Neural progenitor cell (in vitro differentiated cells): ENCODE measurements at regions not wholly inside any gene's neighbourhood (a gene's known extent, or its start where the extent isn't known, plus 50 kb on each side); places are given as distances from the start of the nearest gene placed in this dataset.

ENCODE experiments used
- DNase-seq: peaks from one replicate; pipeline ENCODE4 v3.0.0-alpha.2; 2016; ENCODE audit warnings: low spot score
- H2AFZ ChIP-seq: fragments of 200-600 bp; sonication (generic); replicated peaks from 2 replicates; pipeline ENCODE4 v1.6.1; 2016; ENCODE audit warnings: antibody characterized with exemption
- H3F3A ChIP-seq: fragments of 200-600 bp; sonication (generic); 2 replicates; pipeline ENCODE4 v1.6.1; 2016; ENCODE audit warnings: antibody characterized with exemption, low read depth
- H3K27ac ChIP-seq: fragments of 200-600 bp; sonication (generic); 2 replicates; pipeline ENCODE4 v1.5.1; 2016; ENCODE audit warnings: mild to moderate bottlenecking
- H3K27me3 ChIP-seq: fragments of 200-600 bp; sonication (generic); 2 replicates; pipeline ENCODE4 v1.6.1; 2016; ENCODE audit warnings: mild to moderate bottlenecking, moderate library complexity
- H3K36me3 ChIP-seq: fragments of 200-600 bp; sonication (generic); 2 replicates; pipeline ENCODE4 v1.5.1; 2016
- H3K4me1 ChIP-seq: fragments of 200-600 bp; sonication (generic); 2 replicates; pipeline ENCODE4 v1.6.1; 2016; ENCODE audit warnings: mixed run types
- H3K4me2 ChIP-seq: fragments of 200-600 bp; sonication (generic); 2 replicates; pipeline ENCODE4 v1.6.1; 2016
- H3K4me3 ChIP-seq: fragments of 200-600 bp; sonication (generic); 2 replicates; pipeline ENCODE4 v1.5.1; 2016
- H3K79me2 ChIP-seq: fragments of 200-600 bp; sonication (generic); 2 replicates; pipeline ENCODE4 v1.6.1; 2016; ENCODE audit warnings: low read depth
- H3K9ac ChIP-seq: fragments of 200-600 bp; sonication (generic); 2 replicates; pipeline ENCODE4 v1.6.1; 2016
- H3K9me3 ChIP-seq: fragments of 200-600 bp; sonication (generic); 2 replicates; pipeline ENCODE4 v1.5.1; 2016; ENCODE audit warnings: low read depth
- H4K20me1 ChIP-seq: fragments of 200-600 bp; sonication (generic); 2 replicates; pipeline ENCODE4 v1.6.1; 2016; ENCODE audit warnings: low read depth
- H3K27ac Mint-ChIP-seq: 3 replicates; pipeline ENCODE4 v1.8.0; 2021; ENCODE audit warnings: mixed read lengths
- H3K27me3 Mint-ChIP-seq: 2 replicates; pipeline ENCODE4 v1.8.0; 2022; ENCODE audit warnings: low read depth, mild to moderate bottlenecking, inconsistent platforms, moderate library complexity, mixed read lengths; ENCODE audit not compliant: insufficient read depth
- H3K36me3 Mint-ChIP-seq: 3 replicates; pipeline ENCODE4 v1.8.0; 2021; ENCODE audit warnings: mixed read lengths
- H3K4me1 Mint-ChIP-seq: 3 replicates; pipeline ENCODE4 v1.8.0; 2021; ENCODE audit warnings: mixed read lengths
- H3K4me3 Mint-ChIP-seq: 3 replicates; pipeline ENCODE4 v1.8.0; 2021; ENCODE audit warnings: mild to moderate bottlenecking, moderate library complexity, mixed read lengths
- H3K9me3 Mint-ChIP-seq: 3 replicates; pipeline ENCODE4 v1.8.0; 2020; ENCODE audit warnings: mixed read lengths
- EZH2 ChIP-seq: fragments of 200-600 bp; sonication (generic); IDR thresholded peaks from 2 replicates; pipeline ENCODE4 v1.6.1; 2017; ENCODE audit warnings: antibody characterized with exemption, mild to moderate bottlenecking, moderate library complexity
- EZH2phosphoT487 ChIP-seq: fragments of 200-600 bp; sonication (generic); IDR thresholded peaks from 2 replicates; pipeline ENCODE4 v1.6.1; 2017; ENCODE audit warnings: antibody characterized with exemption
- TF ChIP-seq, protein P1 (sequence below): fragments of 200-600 bp; sonication (generic); IDR thresholded peaks from 2 replicates; pipeline ENCODE4 v1.5.1; 2017; ENCODE audit warnings: antibody characterized with exemption, mild to moderate bottlenecking

DNA sequence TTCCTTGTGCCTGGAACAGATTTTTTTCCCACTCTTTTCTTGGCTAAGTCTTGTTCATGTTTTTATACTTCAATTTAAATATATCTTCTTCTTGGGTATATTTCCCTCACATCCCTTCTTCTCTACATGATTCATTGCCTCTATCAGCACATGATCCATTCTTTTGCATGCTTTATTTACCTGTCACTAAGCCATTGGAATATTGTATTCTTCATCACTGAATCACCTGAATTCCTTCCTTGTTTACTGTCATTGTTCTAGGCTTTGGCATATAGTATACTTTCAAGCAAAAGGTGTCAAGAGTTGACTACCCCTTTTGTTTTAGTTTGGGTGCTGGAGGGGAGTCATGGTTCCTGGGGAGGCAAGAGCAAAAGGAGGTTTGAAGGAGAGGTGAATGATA lies 464.5 kb upstream of the LRRC7 start:
- H3K4me1 Mint-ChIP-seq: no peaks in the 10 kb centered on the region
- H3K79me2 ChIP-seq: no peaks in the 10 kb centered on the region
- TF ChIP-seq EZH2phosphoT487 (no peak), EZH2 (no peak)
- TF ChIP-seq, protein P1, sequence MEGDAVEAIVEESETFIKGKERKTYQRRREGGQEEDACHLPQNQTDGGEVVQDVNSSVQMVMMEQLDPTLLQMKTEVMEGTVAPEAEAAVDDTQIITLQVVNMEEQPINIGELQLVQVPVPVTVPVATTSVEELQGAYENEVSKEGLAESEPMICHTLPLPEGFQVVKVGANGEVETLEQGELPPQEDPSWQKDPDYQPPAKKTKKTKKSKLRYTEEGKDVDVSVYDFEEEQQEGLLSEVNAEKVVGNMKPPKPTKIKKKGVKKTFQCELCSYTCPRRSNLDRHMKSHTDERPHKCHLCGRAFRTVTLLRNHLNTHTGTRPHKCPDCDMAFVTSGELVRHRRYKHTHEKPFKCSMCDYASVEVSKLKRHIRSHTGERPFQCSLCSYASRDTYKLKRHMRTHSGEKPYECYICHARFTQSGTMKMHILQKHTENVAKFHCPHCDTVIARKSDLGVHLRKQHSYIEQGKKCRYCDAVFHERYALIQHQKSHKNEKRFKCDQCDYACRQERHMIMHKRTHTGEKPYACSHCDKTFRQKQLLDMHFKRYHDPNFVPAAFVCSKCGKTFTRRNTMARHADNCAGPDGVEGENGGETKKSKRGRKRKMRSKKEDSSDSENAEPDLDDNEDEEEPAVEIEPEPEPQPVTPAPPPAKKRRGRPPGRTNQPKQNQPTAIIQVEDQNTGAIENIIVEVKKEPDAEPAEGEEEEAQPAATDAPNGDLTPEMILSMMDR: no peak
- H3K9me3 Mint-ChIP-seq: peaks cover 14% of the 10 kb centered on the region
- no peaks in the 10 kb centered on the region for H3K27me3 ChIP-seq
- no peaks in the 10 kb centered on the region for H3K36me3 ChIP-seq
- no peak overlapping the region for H3K27ac Mint-ChIP-seq
- no peak overlapping the region for H3K27ac ChIP-seq
- no peaks in the 10 kb centered on the region for H4K20me1 ChIP-seq
- DNase-seq: no peak
- H3K36me3 Mint-ChIP-seq: peaks cover 3% of the 10 kb centered on the region
- H3K9ac ChIP-seq: no peak overlapping the region
- no peak overlapping the region for H3K4me3 Mint-ChIP-seq
- H3F3A ChIP-seq: no peaks in the 10 kb centered on the region
- H3K27me3 Mint-ChIP-seq: no peaks in the 10 kb centered on the region
- H3K4me2 ChIP-seq: no peak overlapping the region
- H3K4me1 ChIP-seq: no peaks in the 10 kb centered on the region
- no peak overlapping the region for H3K4me3 ChIP-seq
- H3K9me3 ChIP-seq: no peaks in the 10 kb centered on the region
- H2AFZ ChIP-seq: no peak overlapping the region

DNA sequence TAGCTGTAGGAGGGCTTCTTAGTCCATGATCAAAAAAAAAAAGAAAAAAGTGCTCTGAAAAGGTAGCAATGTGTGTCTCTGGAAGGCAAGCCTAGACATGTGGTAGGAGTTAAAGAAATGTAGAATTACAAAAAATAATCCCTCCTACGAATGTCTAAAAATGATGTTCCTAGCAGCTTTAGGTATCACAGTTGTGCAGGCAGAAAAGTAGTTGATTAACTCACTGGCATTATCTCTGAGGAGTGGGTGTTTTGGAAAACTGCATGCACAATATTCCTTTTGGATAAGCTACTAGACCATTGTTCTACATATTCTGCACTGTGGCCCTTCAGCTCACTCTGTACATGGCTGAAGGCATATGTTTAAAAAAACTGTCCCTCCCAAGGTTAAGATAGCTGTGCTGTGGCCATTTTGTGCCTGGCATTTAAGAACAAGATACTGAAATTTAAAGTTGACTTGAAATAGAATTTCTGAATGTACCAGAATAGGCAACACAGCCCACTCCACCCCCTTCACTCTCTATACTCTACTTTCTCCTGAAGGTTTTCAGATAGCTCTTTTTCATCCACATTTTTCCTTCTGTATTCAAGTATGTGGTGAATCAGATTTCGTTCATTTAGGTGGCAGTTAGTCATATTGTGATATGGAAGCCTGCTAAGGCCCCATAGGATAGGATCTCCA lies 463.9 kb upstream of the LRRC7 start:
- Histone ChIP-seq H3K9me3 (no peaks in the 10 kb centered on the region), H3K27ac (no peak overlapping the region), H3K27me3 (no peaks in the 10 kb centered on the region), H3K36me3 (no peaks in the 10 kb centered on the region), H3K4me2 (no peak overlapping the region), H3K9ac (no peak overlapping the region), H3K4me1 (no peaks in the 10 kb centered on the region), H3K79me2 (no peaks in the 10 kb centered on the region), H4K20me1 (no peaks in the 10 kb centered on the region), H3K4me3 (no peak overlapping the region), H3F3A (no peaks in the 10 kb centered on the region), H2AFZ (no peak overlapping the region)
- H3K36me3 Mint-ChIP-seq: peaks cover 3% of the 10 kb centered on the region
- no peak overlapping the region for H3K4me3 Mint-ChIP-seq
- H3K27ac Mint-ChIP-seq: no peak overlapping the region
- no peaks in the 10 kb centered on the region for H3K4me1 Mint-ChIP-seq
- DNase-seq: no peak
- no peaks in the 10 kb centered on the region for H3K27me3 Mint-ChIP-seq
- H3K9me3 Mint-ChIP-seq: peaks cover 15% of the 10 kb centered on the region
- TF ChIP-seq EZH2phosphoT487 (no peak), EZH2 (no peak)
- TF ChIP-seq, protein P1: no peak

DNA sequence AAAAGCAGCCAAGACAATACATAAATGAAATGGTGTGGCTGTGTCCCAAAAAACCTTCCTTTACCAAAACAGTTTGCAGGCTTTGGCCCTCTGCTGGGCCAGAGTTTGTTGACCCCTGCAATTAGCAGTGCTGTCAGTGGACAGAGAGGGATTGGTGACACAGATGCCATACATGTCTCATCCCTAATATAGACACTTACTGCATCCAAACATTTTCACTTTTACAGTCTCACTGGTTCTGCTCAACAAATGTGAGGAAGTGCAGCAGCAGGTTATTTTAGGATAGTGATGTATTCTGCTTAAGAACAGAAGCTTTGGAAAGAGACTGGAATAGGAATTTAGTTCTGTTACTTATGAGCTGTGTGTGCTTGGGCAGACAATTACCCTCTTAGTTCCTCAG lies 462.8 kb upstream of the LRRC7 start:
- no peaks in the 10 kb centered on the region for H3K27me3 Mint-ChIP-seq
- Histone ChIP-seq H3K79me2 (no peaks in the 10 kb centered on the region), H3K4me2 (no peak overlapping the region), H3K36me3 (no peaks in the 10 kb centered on the region), H3F3A (no peaks in the 10 kb centered on the region), H3K9ac (no peak overlapping the region), H3K4me1 (no peaks in the 10 kb centered on the region), H3K27ac (no peak overlapping the region), H3K4me3 (no peak overlapping the region), H4K20me1 (no peaks in the 10 kb centered on the region), H3K27me3 (no peaks in the 10 kb centered on the region), H2AFZ (peak overlapping the region; percentile 40), H3K9me3 (no peaks in the 10 kb centered on the region)
- H3K4me3 Mint-ChIP-seq: no peak overlapping the region
- peaks cover 17% of the 10 kb centered on the region for H3K9me3 Mint-ChIP-seq
- TF ChIP-seq EZH2 (no peak), EZH2phosphoT487 (no peak)
- TF ChIP-seq, protein P1: no peak
- no peak for DNase-seq
- H3K27ac Mint-ChIP-seq: no peak overlapping the region
- H3K4me1 Mint-ChIP-seq: no peaks in the 10 kb centered on the region
- H3K36me3 Mint-ChIP-seq: peaks cover 3% of the 10 kb centered on the region
